HEK293 (cell line): ENCODE measurements at regions not wholly inside any gene's neighbourhood (a gene's known extent, or its start where the extent isn't known, plus 50 kb on each side); places are given as distances from the start of the nearest gene placed in this dataset.

Experiments used
- FEZF1 ChIP-seq: fragments of 450-650 bp; formaldehyde crosslinking; IDR thresholded peaks from 2 replicates; pipeline ENCODE4 v1.5.1; 2016; ENCODE audit warnings: missing biosample characterization, missing genetic modification characterization
- YY1 ChIP-seq: fragments of 450-650 bp; formaldehyde crosslinking; IDR thresholded peaks from 2 replicates; pipeline ENCODE4 v1.5.1; 2018; ENCODE audit warnings: missing biosample characterization, missing genetic modification characterization
- ZNF146 ChIP-seq: fragments of 450-650 bp; formaldehyde crosslinking; IDR thresholded peaks from 2 replicates; pipeline ENCODE4 v1.5.1; 2016; ENCODE audit warnings: missing biosample characterization, missing genetic modification characterization
- ZNF16 ChIP-seq: fragments of 450-650 bp; formaldehyde crosslinking; IDR thresholded peaks from 2 replicates; pipeline ENCODE4 v1.5.1; 2016; ENCODE audit warnings: low read depth, missing biosample characterization, missing genetic modification characterization
- ZNF670 ChIP-seq: fragments of 450-650 bp; formaldehyde crosslinking; IDR thresholded peaks from 2 replicates; pipeline ENCODE4 v1.5.1; 2016; ENCODE audit warnings: missing biosample characterization, missing genetic modification characterization, low read depth
- ZNF701 ChIP-seq: fragments of 450-650 bp; formaldehyde crosslinking; IDR thresholded peaks from 2 replicates; pipeline ENCODE4 v1.5.1; 2016; ENCODE audit warnings: missing biosample characterization, missing genetic modification characterization
- ZNF837 ChIP-seq: fragments of 450-650 bp; formaldehyde crosslinking; IDR thresholded peaks from 2 replicates; pipeline ENCODE4 v1.5.1; 2016; ENCODE audit warnings: missing biosample characterization, missing genetic modification characterization
- ZSCAN30 ChIP-seq: fragments of 450-650 bp; IDR thresholded peaks from 2 replicates; pipeline ENCODE4 v1.5.1; 2018; ENCODE audit warnings: missing biosample characterization, mild to moderate bottlenecking, missing genetic modification characterization, moderate library complexity
- TF ChIP-seq, protein P1 (sequence below): fragments of 450-650 bp; formaldehyde crosslinking; IDR thresholded peaks from 2 replicates; pipeline ENCODE4 v1.5.1; 2016; ENCODE audit warnings: missing biosample characterization, missing genetic modification characterization
- TF ChIP-seq, protein P2 (sequence below): fragments of 450-650 bp; formaldehyde crosslinking; IDR thresholded peaks from 2 replicates; pipeline ENCODE4 v1.5.1; 2016; ENCODE audit warnings: missing biosample characterization, missing genetic modification characterization
- TF ChIP-seq, protein P3 (sequence below): fragments of 450-650 bp; formaldehyde crosslinking; IDR thresholded peaks from 2 replicates; pipeline ENCODE4 v1.5.1; 2016; ENCODE audit warnings: missing biosample characterization, missing genetic modification characterization
- TF ChIP-seq, protein P4 (sequence below): fragments of 450-650 bp; formaldehyde crosslinking; IDR thresholded peaks from 2 replicates; pipeline ENCODE4 v1.5.1; 2017; ENCODE audit warnings: missing biosample characterization, missing genetic modification characterization
- TF ChIP-seq, protein P5 (sequence below): fragments of 450-650 bp; formaldehyde crosslinking; IDR thresholded peaks from 2 replicates; pipeline ENCODE4 v1.5.1; 2017; ENCODE audit warnings: missing biosample characterization, mild to moderate bottlenecking, missing genetic modification characterization, moderate library complexity

DNA sequence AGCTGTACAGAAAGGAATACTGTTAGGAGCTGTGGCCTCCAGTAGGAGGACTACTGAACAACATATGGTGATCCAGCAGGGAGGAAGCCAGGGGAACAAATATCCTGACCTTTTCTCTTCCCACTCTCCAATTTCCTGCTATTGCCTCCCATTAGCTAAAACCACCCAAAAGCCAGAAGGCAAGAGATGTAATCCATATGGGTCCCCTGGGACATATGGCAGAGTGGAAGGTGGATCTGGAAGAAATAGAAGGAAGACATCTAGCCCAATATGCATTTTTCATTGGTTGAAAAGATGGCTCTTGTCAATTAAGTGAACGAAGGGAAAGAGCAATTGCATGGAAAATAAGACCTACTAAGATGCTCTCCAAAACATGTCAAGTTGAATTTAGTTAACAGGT lies 167.2 kb downstream of the CNTN3 start:
- TF ChIP-seq ZNF146 (no peak), ZNF701 (tag by site-specific recombination) (no peak), ZNF16 (no peak), ZNF837 (tag by site-specific recombination) (no peak), YY1 (tag by site-specific recombination) (no peak), ZNF670 (tag by site-specific recombination) (no peak), FEZF1 (no peak), ZSCAN30 (tag by site-specific recombination) (no peak)
- TF ChIP-seq, protein P1, sequence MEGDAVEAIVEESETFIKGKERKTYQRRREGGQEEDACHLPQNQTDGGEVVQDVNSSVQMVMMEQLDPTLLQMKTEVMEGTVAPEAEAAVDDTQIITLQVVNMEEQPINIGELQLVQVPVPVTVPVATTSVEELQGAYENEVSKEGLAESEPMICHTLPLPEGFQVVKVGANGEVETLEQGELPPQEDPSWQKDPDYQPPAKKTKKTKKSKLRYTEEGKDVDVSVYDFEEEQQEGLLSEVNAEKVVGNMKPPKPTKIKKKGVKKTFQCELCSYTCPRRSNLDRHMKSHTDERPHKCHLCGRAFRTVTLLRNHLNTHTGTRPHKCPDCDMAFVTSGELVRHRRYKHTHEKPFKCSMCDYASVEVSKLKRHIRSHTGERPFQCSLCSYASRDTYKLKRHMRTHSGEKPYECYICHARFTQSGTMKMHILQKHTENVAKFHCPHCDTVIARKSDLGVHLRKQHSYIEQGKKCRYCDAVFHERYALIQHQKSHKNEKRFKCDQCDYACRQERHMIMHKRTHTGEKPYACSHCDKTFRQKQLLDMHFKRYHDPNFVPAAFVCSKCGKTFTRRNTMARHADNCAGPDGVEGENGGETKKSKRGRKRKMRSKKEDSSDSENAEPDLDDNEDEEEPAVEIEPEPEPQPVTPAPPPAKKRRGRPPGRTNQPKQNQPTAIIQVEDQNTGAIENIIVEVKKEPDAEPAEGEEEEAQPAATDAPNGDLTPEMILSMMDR = no peak
- TF ChIP-seq, protein P2, sequence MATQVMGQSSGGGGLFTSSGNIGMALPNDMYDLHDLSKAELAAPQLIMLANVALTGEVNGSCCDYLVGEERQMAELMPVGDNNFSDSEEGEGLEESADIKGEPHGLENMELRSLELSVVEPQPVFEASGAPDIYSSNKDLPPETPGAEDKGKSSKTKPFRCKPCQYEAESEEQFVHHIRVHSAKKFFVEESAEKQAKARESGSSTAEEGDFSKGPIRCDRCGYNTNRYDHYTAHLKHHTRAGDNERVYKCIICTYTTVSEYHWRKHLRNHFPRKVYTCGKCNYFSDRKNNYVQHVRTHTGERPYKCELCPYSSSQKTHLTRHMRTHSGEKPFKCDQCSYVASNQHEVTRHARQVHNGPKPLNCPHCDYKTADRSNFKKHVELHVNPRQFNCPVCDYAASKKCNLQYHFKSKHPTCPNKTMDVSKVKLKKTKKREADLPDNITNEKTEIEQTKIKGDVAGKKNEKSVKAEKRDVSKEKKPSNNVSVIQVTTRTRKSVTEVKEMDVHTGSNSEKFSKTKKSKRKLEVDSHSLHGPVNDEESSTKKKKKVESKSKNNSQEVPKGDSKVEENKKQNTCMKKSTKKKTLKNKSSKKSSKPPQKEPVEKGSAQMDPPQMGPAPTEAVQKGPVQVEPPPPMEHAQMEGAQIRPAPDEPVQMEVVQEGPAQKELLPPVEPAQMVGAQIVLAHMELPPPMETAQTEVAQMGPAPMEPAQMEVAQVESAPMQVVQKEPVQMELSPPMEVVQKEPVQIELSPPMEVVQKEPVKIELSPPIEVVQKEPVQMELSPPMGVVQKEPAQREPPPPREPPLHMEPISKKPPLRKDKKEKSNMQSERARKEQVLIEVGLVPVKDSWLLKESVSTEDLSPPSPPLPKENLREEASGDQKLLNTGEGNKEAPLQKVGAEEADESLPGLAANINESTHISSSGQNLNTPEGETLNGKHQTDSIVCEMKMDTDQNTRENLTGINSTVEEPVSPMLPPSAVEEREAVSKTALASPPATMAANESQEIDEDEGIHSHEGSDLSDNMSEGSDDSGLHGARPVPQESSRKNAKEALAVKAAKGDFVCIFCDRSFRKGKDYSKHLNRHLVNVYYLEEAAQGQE = no peak
- TF ChIP-seq, protein P3, sequence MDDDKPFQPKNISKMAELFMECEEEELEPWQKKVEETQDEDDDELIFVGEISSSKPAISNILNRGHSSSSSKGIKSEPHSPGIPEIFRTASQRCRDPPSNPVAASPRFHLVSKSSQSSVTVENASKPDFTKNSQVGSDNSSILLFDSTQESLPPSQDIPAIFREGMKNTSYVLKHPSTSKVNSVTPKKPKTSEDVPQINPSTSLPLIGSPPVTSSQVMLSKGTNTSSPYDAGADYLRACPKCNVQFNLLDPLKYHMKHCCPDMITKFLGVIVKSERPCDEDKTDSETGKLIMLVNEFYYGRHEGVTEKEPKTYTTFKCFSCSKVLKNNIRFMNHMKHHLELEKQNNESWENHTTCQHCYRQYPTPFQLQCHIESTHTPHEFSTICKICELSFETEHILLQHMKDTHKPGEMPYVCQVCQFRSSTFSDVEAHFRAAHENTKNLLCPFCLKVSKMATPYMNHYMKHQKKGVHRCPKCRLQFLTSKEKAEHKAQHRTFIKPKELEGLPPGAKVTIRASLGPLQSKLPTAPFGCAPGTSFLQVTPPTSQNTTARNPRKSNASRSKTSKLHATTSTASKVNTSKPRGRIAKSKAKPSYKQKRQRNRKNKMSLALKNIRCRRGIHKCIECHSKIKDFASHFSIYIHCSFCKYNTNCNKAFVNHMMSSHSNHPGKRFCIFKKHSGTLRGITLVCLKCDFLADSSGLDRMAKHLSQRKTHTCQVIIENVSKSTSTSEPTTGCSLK (tag by site-specific recombination) = no peak
- TF ChIP-seq, protein P4, sequence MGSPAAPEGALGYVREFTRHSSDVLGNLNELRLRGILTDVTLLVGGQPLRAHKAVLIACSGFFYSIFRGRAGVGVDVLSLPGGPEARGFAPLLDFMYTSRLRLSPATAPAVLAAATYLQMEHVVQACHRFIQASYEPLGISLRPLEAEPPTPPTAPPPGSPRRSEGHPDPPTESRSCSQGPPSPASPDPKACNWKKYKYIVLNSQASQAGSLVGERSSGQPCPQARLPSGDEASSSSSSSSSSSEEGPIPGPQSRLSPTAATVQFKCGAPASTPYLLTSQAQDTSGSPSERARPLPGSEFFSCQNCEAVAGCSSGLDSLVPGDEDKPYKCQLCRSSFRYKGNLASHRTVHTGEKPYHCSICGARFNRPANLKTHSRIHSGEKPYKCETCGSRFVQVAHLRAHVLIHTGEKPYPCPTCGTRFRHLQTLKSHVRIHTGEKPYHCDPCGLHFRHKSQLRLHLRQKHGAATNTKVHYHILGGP (tag by site-specific recombination) = no peak
- TF ChIP-seq, protein P5, sequence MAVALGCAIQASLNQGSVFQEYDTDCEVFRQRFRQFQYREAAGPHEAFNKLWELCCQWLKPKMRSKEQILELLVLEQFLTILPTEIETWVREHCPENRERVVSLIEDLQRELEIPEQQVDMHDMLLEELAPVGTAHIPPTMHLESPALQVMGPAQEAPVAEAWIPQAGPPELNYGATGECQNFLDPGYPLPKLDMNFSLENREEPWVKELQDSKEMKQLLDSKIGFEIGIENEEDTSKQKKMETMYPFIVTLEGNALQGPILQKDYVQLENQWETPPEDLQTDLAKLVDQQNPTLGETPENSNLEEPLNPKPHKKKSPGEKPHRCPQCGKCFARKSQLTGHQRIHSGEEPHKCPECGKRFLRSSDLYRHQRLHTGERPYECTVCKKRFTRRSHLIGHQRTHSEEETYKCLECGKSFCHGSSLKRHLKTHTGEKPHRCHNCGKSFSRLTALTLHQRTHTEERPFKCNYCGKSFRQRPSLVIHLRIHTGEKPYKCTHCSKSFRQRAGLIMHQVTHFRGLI (tag by site-specific recombination) = no peak
